G401 (cell line): ENCODE measurements at regions not wholly inside any gene's neighbourhood (a gene's known extent, or its start where the extent isn't known, plus 50 kb on each side); places are given as distances from the start of the nearest gene placed in this dataset.
"Not testable (repeated sequence)": the region's sequence is repeated elsewhere in the genome, so short reads cannot be mapped to it uniquely, and the experiment has no call there.

Experiments
- DNase-seq: peaks from one replicate; pipeline ENCODE4 v3.0.0-alpha.2; 2015; ENCODE audit warnings: low spot score
- in situ Hi-C: cut with HindIII; loops from 2 replicates; pipeline ENCODE4 v1.10.0; 2016; ENCODE audit warnings: low sequenced_read_pairs, mixed read lengths

GRCh38 chr16:62882552-62883221 lies 846.4 kb upstream of the CDH8 start:
- in situ Hi-C loops: no loop called here
- DNase-seq: no peak

- no peak for DNase-seq
- in situ Hi-C loops: no loop called here
Observed at GRCh38 chr16:62876133-62876532, 839.9 kb upstream of the CDH8 start.

GRCh38 chr16:62872339-62872738 lies 836.1 kb upstream of the CDH8 start:
- in situ Hi-C loops: no loop called here
- no peak for DNase-seq

- in situ Hi-C loops: no loop called here
- DNase-seq: no peak
Observed at GRCh38 chr16:62870554-62870953, 834.3 kb upstream of the CDH8 start.

- in situ Hi-C loops: no loop called here
- DNase-seq: no peak
Observed at GRCh38 chr16:62869837-62870236, 833.6 kb upstream of the CDH8 start.

GRCh38 chr16:62863139-62863538 lies 826.9 kb upstream of the CDH8 start:
- in situ Hi-C loops: no loop called here
- no peak for DNase-seq

- in situ Hi-C loops: no loop called here
Observed at GRCh38 chr16:62853887-62854286, 817.6 kb upstream of the CDH8 start.

GRCh38 chr16:62846399-62847057 lies 810.3 kb upstream of the CDH8 start:
- no peak for DNase-seq
- in situ Hi-C loops: no loop called here

More at GRCh38 chr16:62853887-62854286, 817.6 kb upstream of the CDH8 start:
- DNase-seq: no peak

- in situ Hi-C loops: no loop called here
- no peak for DNase-seq
Observed at GRCh38 chr16:62832214-62832613, 796.0 kb upstream of the CDH8 start.

- in situ Hi-C loops: no loop called here
Observed at GRCh38 chr16:62831235-62831850, 795.1 kb upstream of the CDH8 start.

GRCh38 chr16:62829607-62830006 lies 793.4 kb upstream of the CDH8 start:
- no peak for DNase-seq
- in situ Hi-C loops: no loop called here

More at GRCh38 chr16:62831235-62831850, 795.1 kb upstream of the CDH8 start:
- DNase-seq: peak; percentile 12

- in situ Hi-C loops: no loop called here
- no peak for DNase-seq
Observed at GRCh38 chr16:62829084-62829483, 792.8 kb upstream of the CDH8 start.

GRCh38 chr16:62821824-62822223 lies 785.6 kb upstream of the CDH8 start:
- in situ Hi-C loops: no loop called here

GRCh38 chr16:62816971-62817519 lies 780.8 kb upstream of the CDH8 start:
- in situ Hi-C loops: no loop called here
- no peak for DNase-seq

More at GRCh38 chr16:62821824-62822223, 785.6 kb upstream of the CDH8 start:
- no peak for DNase-seq

GRCh38 chr16:62814891-62815290 lies 778.7 kb upstream of the CDH8 start:
- no peak for DNase-seq
- in situ Hi-C loops: no loop called here

GRCh38 chr16:62805221-62805857 lies 769.1 kb upstream of the CDH8 start:
- in situ Hi-C loops: no loop called here
- no peak for DNase-seq

GRCh38 chr16:62794724-62795123 lies 758.5 kb upstream of the CDH8 start:
- in situ Hi-C loops: no loop called here
- DNase-seq: no peak

GRCh38 chr16:62780081-62780480 lies 743.8 kb upstream of the CDH8 start:
- in situ Hi-C loops, DNase-seq: not testable (repeated sequence)

GRCh38 chr16:62764572-62764971 lies 728.3 kb upstream of the CDH8 start:
- in situ Hi-C loops: no loop called here
- no peak for DNase-seq

- in situ Hi-C loops: no loop called here
Observed at GRCh38 chr16:62760398-62760797, 724.2 kb upstream of the CDH8 start.

More at GRCh38 chr16:62760398-62760797, 724.2 kb upstream of the CDH8 start:
- DNase-seq: no peak
